Mammary epithelial cell (primary cell): ENCODE measurements at regions not wholly inside any gene's neighbourhood (a gene's known extent, or its start where the extent isn't known, plus 50 kb on each side); places are given as distances from the start of the nearest gene placed in this dataset.

Experiments
- CTCF ChIP-seq, 2 donors: IDR thresholded peaks in 1 of 2; conservative IDR thresholded peaks in 1 of 2; 2 replicates each; pipeline ENCODE4 v1.5.1; 2011 to 2012; ENCODE audit warnings: inconsistent platforms in 2 of 2, low read length in 2 of 2, mild to moderate bottlenecking in 2 of 2, control low read depth in 1 of 2, low read depth in 1 of 2; ENCODE audit not compliant: insufficient read depth in 1 of 2; ENCODE audit errors: extremely low read depth in 1 of 2
- EZH2 ChIP-seq: IDR thresholded peaks from 2 replicates; pipeline ENCODE4 v1.6.1; 2012; ENCODE audit warnings: low read length, inconsistent platforms, borderline replicate concordance

- TF ChIP-seq CTCF (conservative IDR thresholded peaks at IDR 0.05 in 1 of 2, IDR thresholded peaks at IDR 0.05 in 1 of 2; ENCODE audit: extremely low read depth in 1 of 2, insufficient read depth in 1 of 2, low read depth in 1 of 2, low read length in 2 of 2) = peak; percentile 5 to 11
- TF ChIP-seq EZH2 = no peak
Observed at GRCh38 chr15:62392376-62392775, 227.3 kb upstream of the C2CD4B start.
